ENCODE measurements at regions not wholly inside any gene's neighbourhood (a gene's known extent, or its start where the extent isn't known, plus 50 kb on each side); places are given as distances from the start of the nearest gene placed in this dataset.

DNA sequence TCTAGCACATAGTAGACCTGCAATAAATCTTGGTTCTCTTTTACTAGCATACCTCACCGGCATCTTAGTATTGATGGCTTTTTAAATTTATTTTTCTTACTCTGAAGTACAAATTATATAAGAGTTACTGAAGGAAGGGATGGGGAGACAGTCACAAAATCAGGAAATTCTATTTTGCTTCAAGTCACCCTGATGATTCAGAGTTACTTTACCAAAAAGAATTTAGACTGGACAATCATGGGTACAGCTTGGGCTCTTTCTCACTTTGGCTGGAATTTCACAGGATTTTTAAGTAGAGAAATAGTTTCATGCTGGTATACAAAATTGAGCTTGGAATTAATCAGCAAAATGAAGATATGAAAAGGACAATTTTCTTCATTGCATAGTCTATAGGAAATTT, 919.2 kb downstream of the METTL15 start:
- no peak overlapping the region for H2AFZ ChIP-seq (ENCODE audit: low read depth)
- peaks cover 0 to 17% of the 10 kb centered on the region in 2 experiments for H3K36me3 ChIP-seq (replicated peaks in 1 of 2; ENCODE audit: control insufficient read depth in 1 of 2, insufficient read depth in 2 of 2, low read length in 1 of 2)
- no peak overlapping the region for H3K4me3 ChIP-seq (ENCODE audit: low read depth in 2 of 2, low read length in 1 of 2)
- H3F3A ChIP-seq (replicated peaks; ENCODE audit: insufficient read depth), result peaks cover 17% of the 10 kb centered on the region
- no peak overlapping the region for H3K27ac ChIP-seq (ENCODE audit: low read depth in 2 of 2, low read length in 1 of 2)
- H3K9me3 ChIP-seq, result peaks cover 16% of the 10 kb centered on the region; the same call in 1 of the 2 replicates
- H3K4me1 ChIP-seq (ENCODE audit: control insufficient read depth in 1 of 2, insufficient read depth in 2 of 2, low read depth in 1 of 2, low read length in 1 of 2), result peaks cover 0 to 9% of the 10 kb centered on the region in 2 experiments; a peak in 1 of 4 replicates
- no peak overlapping the region for H3K4me2 ChIP-seq
- CTCF ChIA-PET, result no interaction called here
- no peaks in the 10 kb centered on the region for H4K20me1 ChIP-seq (ENCODE audit: insufficient read depth)
- 50% methylated on average over 1 of the region's 1 CpG for WGBS (ENCODE audit: low lambda C conversion rate)
- H3K9me2 ChIP-seq, result no peaks in the 10 kb centered on the region
- no peaks in the 10 kb centered on the region for H3K79me2 ChIP-seq (ENCODE audit: insufficient read depth)
- no peak for DNase-seq
- H3K27me3 ChIP-seq (ENCODE audit: insufficient read depth), result no peaks in the 10 kb centered on the region
- H3K9ac ChIP-seq, result no peak overlapping the region
- POLR2A ChIA-PET, result no interaction called here
- TF ChIP-seq TAF1 (IDR thresholded peaks at IDR 0.05; ENCODE audit: borderline replicate concordance, low read depth, low read length) (no peak), RXRA (IDR thresholded peaks at IDR 0.05; ENCODE audit: borderline replicate concordance, low read depth) (no peak), GATA2 (CRISPR knock-in tag; IDR thresholded peaks at IDR 0.05) (no peak), TCF12 (IDR thresholded peaks at IDR 0.05) (no peak), FOSL2 (IDR thresholded peaks at IDR 0.05; ENCODE audit: borderline replicate concordance, low read depth) (no peak), RCOR1 (IDR thresholded peaks at IDR 0.05; ENCODE audit: low read length) (no peak)
- TF ChIP-seq, protein P1, sequence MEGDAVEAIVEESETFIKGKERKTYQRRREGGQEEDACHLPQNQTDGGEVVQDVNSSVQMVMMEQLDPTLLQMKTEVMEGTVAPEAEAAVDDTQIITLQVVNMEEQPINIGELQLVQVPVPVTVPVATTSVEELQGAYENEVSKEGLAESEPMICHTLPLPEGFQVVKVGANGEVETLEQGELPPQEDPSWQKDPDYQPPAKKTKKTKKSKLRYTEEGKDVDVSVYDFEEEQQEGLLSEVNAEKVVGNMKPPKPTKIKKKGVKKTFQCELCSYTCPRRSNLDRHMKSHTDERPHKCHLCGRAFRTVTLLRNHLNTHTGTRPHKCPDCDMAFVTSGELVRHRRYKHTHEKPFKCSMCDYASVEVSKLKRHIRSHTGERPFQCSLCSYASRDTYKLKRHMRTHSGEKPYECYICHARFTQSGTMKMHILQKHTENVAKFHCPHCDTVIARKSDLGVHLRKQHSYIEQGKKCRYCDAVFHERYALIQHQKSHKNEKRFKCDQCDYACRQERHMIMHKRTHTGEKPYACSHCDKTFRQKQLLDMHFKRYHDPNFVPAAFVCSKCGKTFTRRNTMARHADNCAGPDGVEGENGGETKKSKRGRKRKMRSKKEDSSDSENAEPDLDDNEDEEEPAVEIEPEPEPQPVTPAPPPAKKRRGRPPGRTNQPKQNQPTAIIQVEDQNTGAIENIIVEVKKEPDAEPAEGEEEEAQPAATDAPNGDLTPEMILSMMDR (IDR thresholded peaks at IDR 0.05), result no peak

DNA sequence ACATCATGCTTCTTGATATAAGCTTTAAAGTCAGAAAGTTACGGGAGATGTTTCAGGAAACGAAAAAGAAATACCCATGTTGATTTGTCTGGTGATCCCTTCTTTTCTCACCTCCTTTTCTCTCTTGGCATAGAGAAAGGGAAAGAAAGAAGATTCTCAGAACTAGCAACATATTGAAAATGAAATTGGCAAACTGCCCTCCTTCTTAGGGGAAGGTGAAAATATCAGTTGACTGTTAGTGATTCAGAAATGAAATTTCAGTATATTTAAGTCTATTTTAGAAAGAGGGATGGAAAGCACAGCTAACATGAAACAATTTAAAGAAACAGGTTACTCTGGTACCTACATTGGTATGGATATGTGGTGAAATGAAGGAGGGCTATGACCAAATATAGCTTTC, 918.1 kb downstream of the METTL15 start:
- CTCF ChIA-PET, result no interaction called here
- POLR2A ChIA-PET, result no interaction called here
- peaks cover 0 to 17% of the 10 kb centered on the region in 2 experiments for H3K36me3 ChIP-seq (replicated peaks in 1 of 2; ENCODE audit: control insufficient read depth in 1 of 2, insufficient read depth in 2 of 2, low read length in 1 of 2)

More for the DNA sequence above, 918.1 kb downstream of the METTL15 start:
- H3K9ac ChIP-seq, result no peak overlapping the region
- no peak overlapping the region for H3K4me3 ChIP-seq (ENCODE audit: low read depth in 2 of 2, low read length in 1 of 2)
- H3K27ac ChIP-seq (ENCODE audit: low read depth in 2 of 2, low read length in 1 of 2), result no peak overlapping the region
- no peak overlapping the region for H3K4me2 ChIP-seq
- peaks cover 0 to 9% of the 10 kb centered on the region in 2 experiments; a peak in 1 of 4 replicates for H3K4me1 ChIP-seq (ENCODE audit: control insufficient read depth in 1 of 2, insufficient read depth in 2 of 2, low read depth in 1 of 2, low read length in 1 of 2)
- TF ChIP-seq FOXJ3 (CRISPR knock-in tag; IDR thresholded peaks at IDR 0.05) (no peak), EZH2phosphoT487 (IDR thresholded peaks at IDR 0.05; ENCODE audit: borderline replicate concordance, low read depth) (no peak), RXRA (IDR thresholded peaks at IDR 0.05; ENCODE audit: borderline replicate concordance, low read depth) (no peak), USF1 (IDR thresholded peaks at IDR 0.05; ENCODE audit: borderline replicate concordance, low read depth) (no peak), MAX (IDR thresholded peaks at IDR 0.05; ENCODE audit: low read depth) (no peak)
- no peaks in the 10 kb centered on the region for H3K79me2 ChIP-seq (ENCODE audit: insufficient read depth)
- DNase-seq, result no peak
- peaks cover 14% of the 10 kb centered on the region; the same call in 1 of the 2 replicates for H3K9me3 ChIP-seq
- no peaks in the 10 kb centered on the region for H3K9me2 ChIP-seq
- peaks cover 20% of the 10 kb centered on the region for H3F3A ChIP-seq (replicated peaks; ENCODE audit: insufficient read depth)
- no peaks in the 10 kb centered on the region for H3K27me3 ChIP-seq (ENCODE audit: insufficient read depth)
- WGBS (ENCODE audit: low lambda C conversion rate), result 82% methylated on average over 2 of the region's 2 CpGs
- H4K20me1 ChIP-seq (ENCODE audit: insufficient read depth), result no peaks in the 10 kb centered on the region
- H2AFZ ChIP-seq (ENCODE audit: low read depth), result no peak overlapping the region
